Gastroesophageal sphincter (tissue), 4 donors: ENCODE measurements at regions not wholly inside any gene's neighbourhood (a gene's known extent, or its start where the extent isn't known, plus 50 kb on each side); places are given as distances from the start of the nearest gene placed in this dataset.

ENCODE experiments used
- ATAC-seq: fragments of 150-250 bp; one replicate; pipeline ENCODE4 v1.9.1; 2016; ENCODE audit warnings: mild to moderate bottlenecking, moderate library complexity
- H3K27ac ChIP-seq, 4 donors: fragments of 200-600 bp; sonication (generic) in 3 of 4; 1 replicate in 3 of 4; 2 replicates in 1 of 4; pipeline ENCODE4 v1.5.1; 2016 to 2019
- H3K27me3 ChIP-seq: fragments of 200-600 bp; sonication (generic); one replicate; pipeline ENCODE4 v1.5.1; 2019
- H3K36me3 ChIP-seq, 2 donors: fragments of 200-600 bp; sonication (generic); one replicate each; pipeline ENCODE4 v1.5.1; 2019; ENCODE audit warnings: control low read depth in 1 of 2
- H3K4me1 ChIP-seq, 3 donors: fragments of 200-600 bp; sonication (generic); 1 replicate in 2 of 3; 2 replicates in 1 of 3; pipeline ENCODE4 v1.5.1; 2016 to 2019; ENCODE audit warnings: control low read depth in 2 of 3
- H3K4me3 ChIP-seq, 2 donors: fragments of 200-600 bp; sonication (generic); one replicate each; pipeline ENCODE4 v1.5.1; 2019; ENCODE audit warnings: mild to moderate bottlenecking in 1 of 2, moderate library complexity in 1 of 2
- H3K9me3 ChIP-seq, 3 donors: fragments of 200-600 bp; sonication (generic); one replicate each; pipeline ENCODE4 v1.5.1; 2017 to 2019; ENCODE audit warnings: control low read depth in 2 of 3
- EP300 ChIP-seq: sonication (generic); formaldehyde crosslinking; IDR thresholded peaks from one replicate; pipeline ENCODE4 v1.6.1; 2017; ENCODE audit warnings: antibody characterized with exemption, mild to moderate bottlenecking
- POLR2A ChIP-seq, 2 donors: fragments of 450-650 bp; IDR thresholded peaks; one replicate each; pipeline ENCODE4 v1.6.1; 2017; ENCODE audit warnings: antibody characterized with exemption in 2 of 2, mild to moderate bottlenecking in 2 of 2, moderate library complexity in 1 of 2
- POLR2AphosphoS5 ChIP-seq: sonication (generic); formaldehyde crosslinking; IDR thresholded peaks from one replicate; pipeline ENCODE4 v1.6.1; 2017; ENCODE audit warnings: antibody characterized with exemption
- WGBS, 2 donors: methylation state at CpG; one replicate each; pipeline ENCODE4 v1.1.5; 2018; ENCODE audit warnings: low coverage in 1 of 2; 5-methylcytosine and 5-hydroxymethylcytosine counted together
- TF ChIP-seq, protein P1 (sequence below), 4 experiments: fragments of 200-600 bp in 2 of 4; fragments of 450-650 bp in 2 of 4; sonication (generic) in 1 of 4; IDR thresholded peaks; one replicate each; pipeline ENCODE4 v1.5.1; 2017 to 2019; ENCODE audit warnings: antibody characterized with exemption in 4 of 4, mild to moderate bottlenecking in 2 of 4, moderate library complexity in 2 of 4

DNA sequence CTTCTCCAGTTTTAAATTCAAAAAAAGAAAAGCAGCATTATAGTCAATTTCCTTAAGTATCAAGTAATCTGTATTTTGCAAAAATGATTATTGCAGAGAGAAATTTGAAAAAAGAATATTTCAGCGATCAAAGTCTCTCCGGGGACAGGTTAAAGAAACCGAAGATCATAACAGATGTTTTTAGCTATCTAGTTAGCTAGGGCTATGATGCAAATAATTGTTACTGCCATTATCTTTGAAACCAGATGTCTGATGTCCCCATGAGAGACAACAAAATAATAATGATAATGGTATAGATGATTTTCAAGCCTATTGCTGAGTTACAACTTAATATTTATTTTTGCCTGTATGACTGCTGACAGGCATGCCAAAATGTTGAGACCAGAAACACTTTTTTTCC lies 1326.0 kb downstream of the PLA2G4A start:
- 47 to 84% methylated on average over 3 of the region's 3 CpGs for WGBS, 2 donors
- H3K9me3 ChIP-seq, result no peaks in the 10 kb centered on the region

DNA sequence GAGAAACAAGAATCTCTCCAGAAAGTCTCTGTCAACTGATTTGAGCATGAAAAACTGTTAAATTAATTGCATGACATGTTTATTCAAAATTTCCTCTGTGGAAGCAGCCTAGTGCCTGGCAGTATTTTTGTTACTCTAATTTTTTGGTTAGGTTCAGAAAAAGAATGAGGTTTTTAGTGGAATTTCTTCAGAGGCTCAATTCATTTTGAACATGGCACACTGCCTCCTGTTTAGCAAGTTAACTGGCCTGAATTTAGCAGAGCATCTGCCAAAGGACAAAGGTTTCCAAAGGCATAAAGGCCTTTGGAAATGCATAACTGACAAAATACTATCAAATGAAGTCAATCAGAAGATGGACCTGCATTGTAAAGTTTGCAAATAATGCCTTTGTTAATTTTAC lies 1326.5 kb downstream of the PLA2G4A start:
- ATAC-seq, result no peak
- Histone ChIP-seq H3K9me3 (no peaks in the 10 kb centered on the region), H3K4me1 (no peaks in the 10 kb centered on the region), H3K36me3 (no peaks in the 10 kb centered on the region), H3K27ac (no peak overlapping the region), H3K27me3 (no peaks in the 10 kb centered on the region), H3K4me3 (no peak overlapping the region)
- TF ChIP-seq POLR2A (IDR thresholded peaks at IDR 0.05) (no peak), POLR2AphosphoS5 (no peak), EP300 (no peak)
- TF ChIP-seq, protein P1, sequence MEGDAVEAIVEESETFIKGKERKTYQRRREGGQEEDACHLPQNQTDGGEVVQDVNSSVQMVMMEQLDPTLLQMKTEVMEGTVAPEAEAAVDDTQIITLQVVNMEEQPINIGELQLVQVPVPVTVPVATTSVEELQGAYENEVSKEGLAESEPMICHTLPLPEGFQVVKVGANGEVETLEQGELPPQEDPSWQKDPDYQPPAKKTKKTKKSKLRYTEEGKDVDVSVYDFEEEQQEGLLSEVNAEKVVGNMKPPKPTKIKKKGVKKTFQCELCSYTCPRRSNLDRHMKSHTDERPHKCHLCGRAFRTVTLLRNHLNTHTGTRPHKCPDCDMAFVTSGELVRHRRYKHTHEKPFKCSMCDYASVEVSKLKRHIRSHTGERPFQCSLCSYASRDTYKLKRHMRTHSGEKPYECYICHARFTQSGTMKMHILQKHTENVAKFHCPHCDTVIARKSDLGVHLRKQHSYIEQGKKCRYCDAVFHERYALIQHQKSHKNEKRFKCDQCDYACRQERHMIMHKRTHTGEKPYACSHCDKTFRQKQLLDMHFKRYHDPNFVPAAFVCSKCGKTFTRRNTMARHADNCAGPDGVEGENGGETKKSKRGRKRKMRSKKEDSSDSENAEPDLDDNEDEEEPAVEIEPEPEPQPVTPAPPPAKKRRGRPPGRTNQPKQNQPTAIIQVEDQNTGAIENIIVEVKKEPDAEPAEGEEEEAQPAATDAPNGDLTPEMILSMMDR (IDR thresholded peaks at IDR 0.05), result no peak

More for the DNA sequence above, 1326.0 kb downstream of the PLA2G4A start:
- Histone ChIP-seq H3K4me1 (no peaks in the 10 kb centered on the region), H3K4me3 (no peak overlapping the region), H3K27ac (no peak overlapping the region), H3K27me3 (no peaks in the 10 kb centered on the region), H3K36me3 (no peaks in the 10 kb centered on the region)
- ATAC-seq, result no peak
- TF ChIP-seq POLR2A (IDR thresholded peaks at IDR 0.05) (no peak), EP300 (no peak), POLR2AphosphoS5 (no peak)
- TF ChIP-seq, protein P1 (IDR thresholded peaks at IDR 0.05), result no peak

DNA sequence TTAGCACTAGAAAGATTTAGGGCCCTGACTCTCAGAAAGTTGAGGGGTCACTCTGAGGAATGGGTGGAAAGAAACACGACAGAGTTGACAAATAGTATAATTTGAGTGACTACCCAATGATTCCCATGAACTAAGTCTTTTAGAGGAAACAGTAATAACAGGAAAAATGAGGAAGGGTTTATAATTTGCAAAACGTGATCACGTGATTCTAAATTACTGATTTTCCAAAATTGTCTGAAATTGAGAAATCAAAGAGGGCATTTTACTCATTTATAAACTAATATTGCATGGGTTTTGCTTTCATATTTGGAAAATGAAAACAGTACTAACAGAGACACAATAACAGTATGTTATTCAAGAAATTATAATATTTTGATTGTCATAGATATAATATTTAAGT lies 1335.7 kb downstream of the PLA2G4A start:
- Histone ChIP-seq H3K27me3 (no peaks in the 10 kb centered on the region), H3K4me3 (no peak overlapping the region), H3K4me1 (no peaks in the 10 kb centered on the region), H3K27ac (no peak overlapping the region), H3K36me3 (no peaks in the 10 kb centered on the region), H3K9me3 (no peaks in the 10 kb centered on the region)
- TF ChIP-seq, protein P1 (IDR thresholded peaks at IDR 0.05), result no peak
- TF ChIP-seq POLR2A (IDR thresholded peaks at IDR 0.05) (no peak), EP300 (no peak), POLR2AphosphoS5 (no peak)
- 91% methylated on average over 3 of the region's 3 CpGs for WGBS, 2 donors
- no peak for ATAC-seq

DNA sequence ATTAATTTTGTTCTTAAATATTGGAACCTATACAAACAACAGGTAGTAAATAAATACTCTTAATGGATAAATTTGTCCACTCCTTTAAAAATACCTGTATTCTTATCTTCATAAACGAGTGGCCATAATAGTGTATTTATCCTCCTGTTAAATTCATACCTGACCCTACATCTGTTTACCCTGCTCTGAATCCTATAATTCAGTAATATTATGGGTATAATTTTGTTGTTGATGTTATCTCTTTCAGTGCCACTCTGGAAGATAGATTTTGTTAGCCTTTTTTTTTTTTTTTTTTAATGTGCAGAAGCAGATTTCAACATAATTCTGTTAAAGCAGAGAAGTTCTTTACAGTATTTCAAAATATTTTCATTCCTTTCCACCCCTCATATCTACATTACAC lies 1337.9 kb downstream of the PLA2G4A start:
- Histone ChIP-seq H3K4me1 (no peaks in the 10 kb centered on the region), H3K4me3 (no peak overlapping the region), H3K9me3 (no peaks in the 10 kb centered on the region), H3K36me3 (no peaks in the 10 kb centered on the region), H3K27me3 (no peaks in the 10 kb centered on the region), H3K27ac (no peak overlapping the region)
- TF ChIP-seq POLR2A (IDR thresholded peaks at IDR 0.05) (no peak), POLR2AphosphoS5 (no peak), EP300 (no peak)
- TF ChIP-seq, protein P1 (IDR thresholded peaks at IDR 0.05), result no peak
- ATAC-seq, result no peak
- WGBS, 2 donors, result 89 to 100% methylated on average over 1 of the region's 1 CpG

DNA sequence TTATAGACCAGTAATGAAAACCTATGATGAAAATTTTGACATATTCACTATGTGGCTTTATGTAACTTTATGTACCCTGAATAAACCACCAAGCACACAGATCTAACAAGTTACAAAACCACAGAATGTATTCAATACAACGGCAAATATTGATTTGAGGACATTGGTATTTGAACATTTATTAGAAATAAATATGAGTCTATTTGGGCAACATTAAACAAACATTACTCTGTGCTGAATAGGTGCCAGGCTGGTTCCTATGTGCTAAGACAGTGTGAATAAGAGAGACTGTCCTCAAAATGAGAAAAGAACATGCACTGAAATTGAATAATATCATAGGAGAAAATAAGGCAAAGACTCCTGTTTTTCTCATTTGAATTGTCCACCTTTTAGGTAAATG lies 1341.2 kb downstream of the PLA2G4A start:
- H3K4me3 ChIP-seq, result no peak overlapping the region
- no peaks in the 10 kb centered on the region for H3K9me3 ChIP-seq
- no peak for ATAC-seq
- TF ChIP-seq EP300 (no peak), POLR2A (IDR thresholded peaks at IDR 0.05) (no peak), POLR2AphosphoS5 (no peak)
- TF ChIP-seq, protein P1 (IDR thresholded peaks at IDR 0.05), result no peak
- 70 to 87% methylated on average over 1 of the region's 1 CpG for WGBS, 2 donors
- no peaks in the 10 kb centered on the region for H3K27me3 ChIP-seq
- no peaks in the 10 kb centered on the region for H3K4me1 ChIP-seq
- no peaks in the 10 kb centered on the region for H3K36me3 ChIP-seq
- no peak overlapping the region for H3K27ac ChIP-seq
